Activated T-helper 1 cell treated with Interleukin-2 at 50 U/mL for 16 hours (primary cell): ENCODE measurements at regions not wholly inside any gene's neighbourhood (a gene's known extent, or its start where the extent isn't known, plus 50 kb on each side); places are given as distances from the start of the nearest gene placed in this dataset.

Experiments
- DNase-seq: peaks from one replicate; pipeline ENCODE4 v3.0.0-alpha.2; 2020; ENCODE audit warnings: low read depth

DNA sequence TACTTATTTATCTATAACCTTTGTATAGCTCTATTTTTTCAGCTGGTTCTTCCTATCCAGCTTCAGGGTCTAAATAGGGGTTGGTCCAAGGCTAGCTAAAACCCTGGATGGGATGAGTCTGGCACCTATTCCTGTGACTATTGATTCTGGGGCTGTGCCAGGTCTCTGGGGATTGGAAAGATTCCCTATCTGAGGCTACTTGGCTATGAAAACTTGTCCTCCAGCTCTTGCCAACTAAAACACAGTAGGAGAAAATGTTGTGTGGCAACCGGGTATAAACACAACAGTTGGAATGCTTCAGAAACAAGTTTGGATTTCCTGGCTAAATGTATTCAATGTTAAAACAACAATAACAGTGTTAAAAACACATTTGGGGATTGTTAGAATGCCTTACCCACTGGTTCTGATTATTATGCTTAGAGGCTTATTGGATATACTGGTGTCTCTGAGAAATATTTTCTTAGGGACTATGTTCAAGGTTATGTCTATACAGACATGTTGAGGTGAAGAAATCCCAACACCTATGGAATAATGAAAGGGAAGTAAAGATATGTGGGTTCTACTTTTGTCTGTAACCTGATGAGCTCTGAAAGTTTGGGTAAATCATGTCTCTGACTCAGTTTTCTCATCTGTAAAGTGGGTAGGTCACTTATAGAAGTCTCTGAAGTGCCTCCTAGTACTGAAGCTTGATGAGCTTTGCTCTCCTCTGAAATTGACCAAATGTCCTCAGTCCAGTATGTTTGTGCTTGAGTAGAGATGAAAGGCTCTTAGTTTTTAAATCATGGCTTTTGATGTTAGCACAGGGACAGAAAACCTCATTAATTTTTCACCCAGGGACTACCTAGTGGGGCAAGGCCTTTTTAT lies 460.7 kb downstream of the MTX2 start:
- DNase-seq = no peak

DNA sequence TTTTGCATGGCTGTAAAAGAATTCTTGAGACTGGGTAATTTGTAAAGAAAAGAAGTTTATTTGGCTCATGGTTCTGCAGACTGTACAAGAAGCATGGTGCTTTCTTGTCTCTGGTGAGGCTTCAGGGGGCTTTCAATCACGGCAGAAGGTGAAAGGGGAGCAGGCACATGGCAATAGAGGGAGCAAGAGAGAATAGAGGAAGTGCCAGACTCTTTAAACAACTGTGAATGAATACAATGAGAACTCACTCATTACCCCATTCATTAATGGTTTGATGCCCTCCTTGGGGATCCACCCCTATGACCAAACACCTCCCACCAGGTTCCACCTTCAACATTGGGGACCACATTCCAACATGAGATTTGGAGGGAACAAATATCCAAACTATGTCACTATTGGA lies 463.5 kb downstream of the MTX2 start:
- no peak for DNase-seq

DNA sequence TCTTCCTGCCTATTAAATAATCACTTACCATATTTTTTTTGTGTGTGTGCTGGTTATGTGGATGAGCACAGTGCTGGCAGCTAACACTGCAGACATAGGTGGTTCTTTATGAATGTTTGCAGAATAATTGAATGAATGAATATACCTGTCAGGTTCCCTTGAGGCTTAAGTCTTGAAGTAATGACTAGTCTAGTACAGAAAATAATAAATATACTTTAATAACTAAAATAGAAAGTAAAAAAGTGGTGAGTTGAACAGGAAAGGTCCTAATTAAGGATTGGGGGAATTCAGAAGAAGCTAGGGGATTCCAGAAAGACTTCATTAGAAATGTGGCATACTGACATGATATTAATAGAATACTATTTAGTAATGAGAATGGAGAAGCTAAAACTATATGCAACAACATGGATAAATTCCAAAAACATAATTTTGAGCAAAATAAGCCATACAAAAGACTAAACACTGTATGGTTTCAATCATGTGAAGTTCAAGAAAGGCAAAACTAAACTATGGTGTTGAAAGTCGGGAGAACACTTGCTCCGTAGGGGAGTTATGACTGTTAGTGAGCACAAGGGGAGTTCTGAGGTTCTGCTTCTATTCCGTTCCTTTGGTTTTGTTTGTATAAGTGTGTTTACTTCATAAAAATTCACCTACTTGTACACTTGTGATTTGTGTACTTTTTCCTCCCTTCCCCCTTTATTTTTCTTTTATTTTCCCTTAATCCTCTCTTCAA lies 464.6 kb downstream of the MTX2 start:
- DNase-seq = no peak

DNA sequence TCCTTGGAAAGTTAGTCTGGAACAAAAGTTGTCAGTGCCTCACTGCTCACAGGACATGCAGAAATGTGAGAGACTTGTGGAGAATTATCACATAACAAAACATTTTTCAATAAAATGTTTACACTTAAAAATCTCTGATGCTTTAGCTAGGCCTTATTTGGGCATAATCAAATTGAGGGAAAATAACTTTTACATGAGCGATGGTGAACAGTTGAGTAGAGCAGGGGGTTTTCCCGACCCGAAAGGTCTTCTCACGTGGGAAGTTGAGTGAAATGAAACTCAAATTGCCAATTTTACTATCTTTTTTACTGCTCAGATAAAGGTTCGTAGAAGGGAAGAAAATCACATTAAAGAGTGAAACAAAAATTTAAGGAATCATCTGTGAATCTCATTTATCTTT lies 465.6 kb downstream of the MTX2 start:
- DNase-seq = no peak

DNA sequence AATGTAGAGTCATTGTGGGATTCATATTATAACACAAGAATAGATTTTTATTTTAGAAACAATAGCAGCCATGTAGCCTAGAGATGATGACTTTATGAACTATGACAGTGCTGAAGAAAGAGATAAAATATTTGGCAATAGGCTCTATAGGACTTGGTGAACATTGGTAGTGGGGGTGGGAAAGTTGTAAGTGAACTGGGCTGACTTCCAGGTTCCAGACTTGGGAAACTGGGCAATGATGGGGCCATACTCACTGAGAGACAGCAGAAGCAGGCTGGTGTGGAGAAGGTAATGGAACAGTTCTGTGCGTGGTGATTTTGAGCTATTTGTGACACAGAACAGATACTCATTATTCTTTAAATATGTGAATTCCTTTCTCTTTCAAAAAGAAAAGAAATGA lies 470.3 kb upstream of the HNRNPA3 start:
- DNase-seq = no peak

DNA sequence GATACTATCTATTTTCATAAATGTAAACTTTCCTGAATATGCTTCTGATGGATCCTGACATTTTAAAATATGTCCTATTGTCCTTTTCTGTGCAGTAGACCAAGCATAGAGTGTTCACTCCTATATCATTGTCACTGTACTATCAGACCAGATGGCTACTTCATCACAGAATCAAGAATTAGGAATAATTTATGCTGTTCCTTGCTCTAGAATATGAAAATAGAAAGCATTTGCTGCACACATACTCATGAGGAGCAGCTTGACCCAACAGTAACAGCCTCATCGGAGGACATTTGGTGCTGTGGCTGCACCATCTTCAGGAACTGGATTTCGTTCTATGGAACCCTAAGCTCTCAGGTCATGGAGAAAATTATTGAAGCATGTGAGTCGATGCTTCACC lies 468.9 kb upstream of the HNRNPA3 start:
- no peak for DNase-seq

DNA sequence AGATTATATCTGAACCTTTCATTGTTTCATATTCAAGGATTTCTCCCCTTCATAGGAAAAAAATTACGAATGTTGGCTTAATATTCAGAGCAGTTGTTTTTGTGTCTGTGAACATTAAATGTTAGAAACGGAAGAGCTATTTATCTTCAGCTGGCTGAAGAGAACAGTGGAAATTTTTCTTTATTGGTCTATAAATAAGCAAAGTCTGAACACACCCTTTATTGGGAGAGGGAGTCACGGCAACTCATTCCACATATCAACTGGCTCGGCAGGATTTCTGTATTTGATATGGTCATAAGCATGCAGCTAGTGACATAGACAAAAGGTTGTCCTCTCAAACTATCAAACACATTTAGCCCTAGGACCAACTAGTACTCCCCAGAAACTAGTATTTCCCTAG lies 468.4 kb upstream of the HNRNPA3 start:
- DNase-seq = no peak

DNA sequence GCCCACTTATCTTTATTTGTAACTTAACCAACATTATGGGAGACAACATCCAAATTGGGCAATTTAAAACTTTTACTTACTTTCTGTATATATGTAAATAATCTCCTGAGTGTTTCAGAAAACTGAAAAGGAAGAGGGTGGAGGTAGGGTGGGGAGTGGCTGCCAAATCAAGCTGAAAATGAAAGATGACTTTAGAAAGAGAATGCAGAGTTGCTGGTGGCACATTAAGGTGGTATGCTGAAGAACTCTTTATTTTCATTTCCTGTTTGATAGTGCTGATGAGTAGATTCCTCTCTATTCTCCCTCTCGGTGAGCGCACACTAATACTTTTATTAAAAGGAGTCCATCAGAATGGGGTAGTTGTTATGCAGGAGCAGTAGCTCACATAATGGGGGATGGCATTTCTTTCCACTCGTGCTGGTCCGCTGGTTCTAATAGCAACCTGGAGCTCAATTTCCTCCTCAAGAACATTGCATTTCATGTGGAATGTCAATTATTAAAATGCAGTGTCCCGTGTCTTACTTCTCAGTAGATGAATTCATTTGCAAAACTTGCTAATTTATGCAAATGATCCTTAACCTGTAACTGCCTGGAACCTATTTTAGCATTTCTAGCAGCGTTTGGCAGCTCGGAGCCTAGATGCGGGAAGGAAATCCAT lies 466.9 kb upstream of the HNRNPA3 start:
- no peak for DNase-seq

DNA sequence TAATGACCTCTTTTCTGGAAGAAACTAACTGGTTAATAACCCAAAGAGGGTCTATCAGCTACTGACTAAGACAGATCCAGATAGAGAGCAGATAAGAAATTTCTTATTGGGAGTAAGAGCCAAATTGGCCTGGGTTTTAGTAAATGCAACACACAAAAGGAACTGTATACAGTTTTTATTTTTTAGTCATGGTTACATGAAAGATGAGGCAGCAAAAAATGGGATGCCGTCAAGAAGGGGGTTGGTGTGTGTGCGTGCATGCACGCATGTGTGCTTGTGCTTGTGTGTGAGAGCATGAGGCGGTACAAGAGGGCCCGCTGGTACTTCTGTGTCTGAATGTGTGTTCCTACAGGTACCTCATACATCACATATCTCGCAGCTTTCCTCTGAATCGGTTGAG lies 466.2 kb upstream of the HNRNPA3 start:
- DNase-seq = no peak

DNA sequence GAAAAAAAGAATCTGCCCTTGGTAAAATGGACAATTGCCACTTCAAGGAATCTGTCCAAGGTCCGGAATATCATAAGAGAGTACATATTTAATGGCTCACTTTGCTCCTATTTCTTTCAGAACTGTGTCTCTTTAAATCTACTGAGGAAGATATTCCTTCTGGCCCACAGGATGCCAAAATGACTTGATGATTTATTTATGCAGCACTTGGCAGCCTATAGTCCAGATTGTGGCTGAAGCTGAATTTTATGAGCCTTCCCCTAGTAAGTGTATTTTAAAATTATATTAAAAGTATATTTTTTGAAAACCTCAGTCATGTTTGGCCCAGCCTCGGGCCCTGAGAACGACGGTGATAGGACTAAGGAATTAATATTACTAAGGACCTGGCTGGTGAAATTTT lies 465.1 kb upstream of the HNRNPA3 start:
- no peak for DNase-seq

DNA sequence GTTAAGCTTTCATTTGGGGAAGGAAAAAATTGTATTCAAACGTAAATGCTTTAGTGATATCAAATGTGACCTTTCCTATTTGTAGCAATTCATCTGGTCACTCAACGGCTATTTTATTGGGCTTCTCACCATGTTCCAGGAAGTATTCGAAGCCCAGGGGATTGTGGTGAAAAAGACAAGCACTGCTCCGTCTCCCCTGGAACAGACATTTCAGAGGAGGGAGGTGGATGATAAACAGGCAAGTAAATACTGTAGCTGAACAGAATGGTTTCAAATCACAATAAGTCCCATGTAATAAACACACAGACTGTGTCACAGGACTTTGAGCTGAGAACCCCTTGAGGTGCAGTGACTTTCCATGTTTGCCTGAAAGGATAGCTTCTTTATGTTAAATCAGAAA lies 464.7 kb upstream of the HNRNPA3 start:
- DNase-seq = no peak

DNA sequence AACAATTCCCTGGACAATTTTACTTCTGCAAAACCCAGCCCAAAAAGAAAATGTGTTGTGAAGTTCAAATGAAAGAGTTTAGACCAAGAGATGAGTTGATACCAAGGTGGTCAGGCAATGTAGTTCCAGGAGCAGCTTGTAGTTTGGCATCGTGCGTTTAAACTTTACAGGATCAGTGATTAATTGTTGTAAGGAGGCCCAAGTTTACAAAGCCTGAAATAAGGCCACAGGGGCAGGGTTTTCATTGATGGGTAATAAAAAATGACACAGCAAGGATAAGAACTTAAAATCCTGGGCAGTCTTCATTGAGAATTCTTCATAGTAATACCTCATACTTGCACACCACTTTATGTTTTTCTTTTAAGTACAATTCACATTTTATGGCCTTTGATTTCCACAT lies 463.9 kb upstream of the HNRNPA3 start:
- no peak for DNase-seq

DNA sequence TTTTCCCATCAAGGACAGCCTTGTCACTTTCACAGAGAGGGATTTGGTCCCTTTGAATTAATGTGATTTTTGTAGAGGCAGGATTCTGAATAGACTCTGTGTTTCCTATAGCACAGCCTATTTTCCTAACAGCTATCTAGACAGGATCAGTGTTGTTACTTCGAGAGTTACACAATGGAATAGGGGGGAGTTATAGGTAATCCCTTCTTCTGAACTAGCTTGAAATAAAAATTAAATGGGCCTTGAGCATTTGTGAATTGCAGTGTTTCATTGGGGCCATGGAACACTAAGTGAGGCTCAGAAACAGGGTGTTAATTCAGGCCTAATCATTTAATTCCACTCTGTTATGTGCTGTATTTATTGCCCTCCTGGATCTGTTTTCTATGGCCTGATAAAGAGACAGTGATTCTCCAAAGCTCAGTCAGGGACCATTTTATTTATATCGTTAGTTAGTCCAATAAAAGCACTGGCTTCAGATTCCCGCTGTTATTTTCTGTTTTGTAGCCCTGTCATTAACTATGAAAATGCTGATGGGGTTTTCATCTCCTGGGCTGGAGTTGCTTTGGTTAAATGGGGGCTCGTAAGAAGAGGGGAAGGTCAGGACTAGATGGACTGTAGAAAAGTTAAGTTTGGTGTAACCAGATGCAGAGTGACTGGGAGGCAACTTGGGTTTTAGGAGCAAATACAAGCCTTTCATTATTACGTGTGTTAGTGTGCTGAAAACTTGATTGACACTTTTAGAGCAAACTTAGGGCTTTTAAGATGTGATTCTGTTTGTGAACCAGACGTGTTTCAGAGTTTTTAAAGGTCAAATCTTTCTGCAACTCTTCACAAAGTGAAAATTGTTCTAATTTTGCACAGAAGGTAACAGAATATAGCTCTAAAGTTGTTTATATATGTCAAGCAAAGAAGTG lies 461.0 kb upstream of the HNRNPA3 start:
- no peak for DNase-seq

DNA sequence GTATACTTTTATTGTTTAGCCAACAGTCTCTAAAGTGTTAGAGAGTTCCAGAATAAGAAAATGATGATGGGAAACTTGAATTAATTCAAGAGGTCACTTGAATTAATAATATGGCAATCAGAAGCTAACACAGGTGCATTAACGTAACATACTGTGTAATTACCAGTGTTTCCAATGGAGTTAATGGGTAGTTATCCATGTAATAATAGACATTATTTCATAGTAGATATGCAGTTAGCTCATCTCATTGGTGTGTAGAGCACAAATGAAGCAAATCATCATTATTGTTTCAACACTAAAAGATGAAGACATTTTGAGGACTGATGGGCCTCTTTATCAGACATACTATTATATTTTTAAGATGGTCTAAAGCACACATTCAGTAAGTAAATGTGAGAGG lies 460.3 kb upstream of the HNRNPA3 start:
- no peak for DNase-seq

DNA sequence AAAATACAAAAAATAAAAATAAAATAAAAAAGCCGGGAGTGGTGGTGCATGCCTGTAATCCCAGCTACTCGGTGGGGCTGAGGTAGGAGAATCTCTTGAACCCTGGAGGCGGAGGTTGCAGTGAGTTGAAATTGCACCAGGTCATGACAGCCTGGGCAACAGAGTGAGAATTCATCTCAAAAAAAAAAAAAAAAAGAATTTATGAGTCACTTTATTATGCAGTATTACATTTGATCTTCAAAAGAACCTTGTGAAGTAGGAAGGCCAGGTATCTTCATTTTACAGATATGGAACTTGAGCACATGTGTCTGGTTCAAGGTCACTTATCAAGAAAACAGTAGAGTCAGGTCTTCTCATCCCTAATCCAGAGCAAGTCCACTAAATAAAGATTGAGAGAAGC lies 459.4 kb upstream of the HNRNPA3 start:
- DNase-seq = no peak

DNA sequence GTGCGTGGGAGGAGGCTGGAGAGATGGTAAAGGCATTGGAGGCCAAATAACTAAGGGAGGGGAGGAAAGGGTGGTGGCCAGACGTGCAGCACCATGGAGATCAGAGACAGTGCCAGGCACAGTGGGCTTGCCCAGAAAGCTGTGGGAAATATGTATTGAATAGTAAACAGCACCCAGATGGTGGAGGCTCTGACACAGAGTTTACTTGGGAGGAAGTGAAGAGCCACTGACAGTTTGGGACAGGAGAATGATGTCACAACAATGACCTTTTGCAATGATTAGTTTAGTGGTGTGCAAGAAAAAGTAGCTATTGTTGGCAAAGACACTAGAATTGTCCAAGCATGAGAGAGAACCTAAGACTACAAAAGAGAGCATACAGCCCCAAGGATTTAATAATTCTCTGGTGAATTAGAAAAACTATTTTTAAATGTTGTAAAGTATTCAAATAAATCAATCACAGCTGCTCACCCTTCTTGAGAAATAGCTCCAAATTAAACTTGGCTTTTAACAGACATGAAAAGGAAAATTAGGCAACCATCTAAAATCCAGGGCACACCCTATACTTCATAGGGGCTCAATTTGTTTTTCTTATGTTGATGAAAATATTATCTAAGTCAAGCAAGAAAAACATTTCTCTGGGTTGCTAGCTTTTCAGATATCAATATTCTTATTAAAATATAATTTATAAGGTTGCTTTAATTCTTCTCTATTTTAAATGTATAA lies 458.7 kb upstream of the HNRNPA3 start:
- DNase-seq = no peak

DNA sequence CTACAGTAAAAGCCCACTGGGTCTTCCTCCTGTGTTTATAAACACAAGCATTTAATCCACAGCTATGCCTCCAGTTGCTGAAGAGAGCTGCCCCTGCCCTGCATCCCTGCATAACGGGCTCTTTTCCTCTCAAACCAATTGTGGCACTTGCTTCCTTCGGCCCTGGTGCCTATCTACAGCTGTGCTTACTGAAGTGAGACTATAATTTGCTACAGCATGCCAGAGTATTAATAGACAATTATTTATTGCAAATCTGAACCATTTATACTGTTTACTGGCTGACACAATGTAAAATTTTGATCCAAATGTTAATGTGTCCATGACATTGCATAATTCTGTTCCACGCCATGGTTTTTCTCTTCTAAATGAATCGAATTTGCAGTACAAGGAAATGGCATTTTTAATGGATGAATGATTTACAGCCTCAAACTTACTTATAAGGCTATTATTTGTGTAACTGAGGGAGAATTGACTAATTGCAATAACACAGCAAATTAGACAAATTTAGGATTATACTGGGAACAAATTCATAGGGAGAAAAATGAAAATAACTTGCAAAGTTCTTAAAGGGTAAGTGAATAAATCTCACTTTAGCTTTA lies 457.0 kb upstream of the HNRNPA3 start:
- no peak for DNase-seq

DNA sequence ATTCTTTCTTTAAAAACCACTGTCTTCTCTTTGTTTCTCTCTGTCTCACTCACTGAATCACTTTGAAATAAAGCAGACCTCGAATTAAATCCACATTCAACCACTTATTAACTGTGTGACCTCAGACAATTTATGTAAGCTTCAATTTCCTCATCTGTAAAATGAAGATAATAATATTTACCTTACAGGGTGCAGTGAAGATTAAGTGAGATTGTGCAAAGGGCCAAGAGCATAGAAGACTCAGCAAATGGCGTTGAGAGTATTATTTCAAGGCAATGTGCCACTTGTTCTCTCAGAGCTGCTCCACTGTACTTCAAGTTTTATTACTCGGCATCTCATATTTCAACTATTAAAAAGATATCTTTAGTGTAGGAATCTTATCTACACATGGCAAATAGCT lies 454.2 kb upstream of the HNRNPA3 start:
- DNase-seq = no peak

DNA sequence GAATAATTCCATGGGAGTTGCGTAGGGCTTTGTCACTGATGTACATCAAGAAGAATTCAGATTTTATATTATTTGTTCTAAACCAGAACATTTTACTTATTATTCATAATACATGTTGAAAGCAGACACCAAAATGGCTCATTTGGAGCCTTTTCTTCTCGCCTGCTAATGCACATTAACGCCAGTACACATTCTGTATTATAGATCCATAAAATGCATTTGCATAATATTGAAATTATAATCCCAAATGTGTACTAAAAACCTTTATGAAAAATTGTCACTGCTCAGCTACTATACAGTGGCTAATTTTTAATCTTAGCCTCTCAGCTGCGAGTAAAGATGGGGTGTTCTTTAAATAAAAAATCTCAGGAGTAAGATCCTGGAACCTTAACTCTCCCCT lies 452.2 kb upstream of the HNRNPA3 start:
- no peak for DNase-seq

DNA sequence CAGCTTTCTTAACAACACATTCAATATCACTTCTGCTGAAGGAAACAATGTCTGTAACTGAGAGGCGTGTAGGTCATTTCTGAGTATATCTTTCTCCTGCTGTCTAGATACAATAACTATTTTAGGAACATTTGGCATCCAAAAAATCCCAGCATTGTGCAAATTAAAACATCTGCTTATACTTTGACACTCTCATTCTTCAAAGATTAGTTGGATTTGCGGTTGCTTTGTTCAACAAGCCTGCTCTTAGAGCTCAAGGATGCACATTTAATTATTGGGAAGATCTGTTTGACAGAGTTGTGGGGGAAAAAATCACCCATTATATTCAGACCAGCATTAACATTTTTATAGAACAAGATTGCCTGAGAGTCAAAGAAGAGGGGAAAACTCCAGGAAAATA lies 449.5 kb upstream of the HNRNPA3 start:
- DNase-seq = no peak

DNA sequence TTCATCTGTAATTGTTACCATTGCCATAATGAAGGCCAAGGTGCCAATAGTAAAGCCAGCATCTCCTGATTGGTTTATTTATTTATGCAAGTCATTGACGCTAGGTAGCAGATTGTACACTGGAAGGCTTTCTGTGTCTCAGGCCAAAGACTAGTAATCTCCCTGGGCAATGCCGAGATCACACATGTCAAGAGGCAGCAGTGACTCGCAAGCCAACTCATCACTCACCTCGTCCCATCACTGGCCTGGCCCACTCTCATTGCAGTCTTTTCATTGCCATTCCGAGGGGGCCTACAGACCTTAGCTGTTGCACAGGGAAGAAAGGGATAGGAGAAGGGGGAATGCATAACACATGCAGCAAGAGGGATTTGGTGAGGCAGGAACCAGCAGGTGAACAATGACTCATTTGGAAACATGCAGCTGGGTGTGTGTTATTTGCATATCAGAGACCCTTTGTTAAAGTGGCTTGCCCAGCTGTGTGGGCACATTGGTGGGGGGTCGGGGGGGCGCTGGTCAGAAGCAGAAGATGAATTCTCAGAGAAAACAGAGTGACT lies 448.7 kb upstream of the HNRNPA3 start:
- no peak for DNase-seq
